ENCODE measurements at regions not wholly inside any gene's neighbourhood (a gene's known extent, or its start where the extent isn't known, plus 50 kb on each side); places are given as distances from the start of the nearest gene placed in this dataset.

DNA sequence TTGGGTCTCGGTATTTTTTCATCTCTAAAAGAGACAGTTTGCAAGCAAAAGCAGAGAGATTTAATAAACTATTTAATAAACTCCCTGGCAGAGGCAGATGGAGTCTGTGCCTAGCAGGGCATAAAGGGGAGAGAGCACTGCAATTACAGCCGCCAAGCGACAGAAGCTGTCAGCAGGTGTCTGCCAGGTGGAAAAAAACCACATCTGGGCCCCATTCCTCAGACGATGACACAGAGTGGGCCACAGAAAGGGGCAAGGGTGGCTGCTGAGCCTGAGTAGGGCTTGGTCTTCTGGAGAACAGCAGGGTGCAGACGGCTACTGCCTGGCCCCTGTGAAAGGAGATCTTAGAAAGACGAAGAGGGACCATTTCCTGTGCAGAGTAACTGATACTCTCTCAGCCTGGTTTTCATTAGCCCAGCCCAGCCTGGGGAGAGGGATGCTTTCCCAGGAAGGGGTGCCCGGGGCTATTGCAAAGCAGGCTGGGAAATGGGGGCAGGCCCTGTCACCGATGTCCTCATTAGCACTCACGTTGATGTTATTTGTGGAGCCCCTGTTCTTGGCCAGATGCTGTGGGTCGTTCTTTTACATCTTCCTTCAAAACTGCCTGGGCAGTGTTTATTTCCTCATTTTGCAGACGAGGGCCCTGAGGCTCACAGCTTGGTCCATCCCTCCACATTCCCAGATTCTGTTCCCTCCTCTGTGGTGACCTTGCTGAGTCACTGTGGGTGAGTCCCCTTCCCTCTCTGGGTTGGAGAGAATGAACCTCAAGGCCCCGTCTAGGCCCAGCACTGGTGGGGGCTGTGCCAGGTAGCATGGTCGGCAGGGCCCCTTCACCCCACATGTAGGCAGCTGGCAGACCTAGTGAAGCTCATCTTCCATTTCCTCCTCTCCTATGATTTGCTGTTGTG, 472.7 kb downstream of the PTPRU start:
- TF ChIP-seq POLR2A (IDR thresholded peaks at IDR 0.05) (no peak), EP300 (IDR thresholded peaks at IDR 0.05) (no peak)
- TF ChIP-seq, protein P1, sequence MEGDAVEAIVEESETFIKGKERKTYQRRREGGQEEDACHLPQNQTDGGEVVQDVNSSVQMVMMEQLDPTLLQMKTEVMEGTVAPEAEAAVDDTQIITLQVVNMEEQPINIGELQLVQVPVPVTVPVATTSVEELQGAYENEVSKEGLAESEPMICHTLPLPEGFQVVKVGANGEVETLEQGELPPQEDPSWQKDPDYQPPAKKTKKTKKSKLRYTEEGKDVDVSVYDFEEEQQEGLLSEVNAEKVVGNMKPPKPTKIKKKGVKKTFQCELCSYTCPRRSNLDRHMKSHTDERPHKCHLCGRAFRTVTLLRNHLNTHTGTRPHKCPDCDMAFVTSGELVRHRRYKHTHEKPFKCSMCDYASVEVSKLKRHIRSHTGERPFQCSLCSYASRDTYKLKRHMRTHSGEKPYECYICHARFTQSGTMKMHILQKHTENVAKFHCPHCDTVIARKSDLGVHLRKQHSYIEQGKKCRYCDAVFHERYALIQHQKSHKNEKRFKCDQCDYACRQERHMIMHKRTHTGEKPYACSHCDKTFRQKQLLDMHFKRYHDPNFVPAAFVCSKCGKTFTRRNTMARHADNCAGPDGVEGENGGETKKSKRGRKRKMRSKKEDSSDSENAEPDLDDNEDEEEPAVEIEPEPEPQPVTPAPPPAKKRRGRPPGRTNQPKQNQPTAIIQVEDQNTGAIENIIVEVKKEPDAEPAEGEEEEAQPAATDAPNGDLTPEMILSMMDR (IDR thresholded peaks at IDR 0.05) = no peak
- Histone ChIP-seq H3K36me3 (no peaks in the 10 kb centered on the region), H3K27ac (no peak overlapping the region), H3K4me1 (no peaks in the 10 kb centered on the region), H3K9me3 (no peaks in the 10 kb centered on the region), H3K4me3 (no peak overlapping the region), H3K27me3 (peaks cover 0 to 18% of the 10 kb centered on the region in 2 donors)
- WGBS, 2 donors = 28 to 30% methylated on average over 13 of the region's 13 CpGs
- DNase-seq (ENCODE audit: low spot score in 2 of 2) = no peak

DNA sequence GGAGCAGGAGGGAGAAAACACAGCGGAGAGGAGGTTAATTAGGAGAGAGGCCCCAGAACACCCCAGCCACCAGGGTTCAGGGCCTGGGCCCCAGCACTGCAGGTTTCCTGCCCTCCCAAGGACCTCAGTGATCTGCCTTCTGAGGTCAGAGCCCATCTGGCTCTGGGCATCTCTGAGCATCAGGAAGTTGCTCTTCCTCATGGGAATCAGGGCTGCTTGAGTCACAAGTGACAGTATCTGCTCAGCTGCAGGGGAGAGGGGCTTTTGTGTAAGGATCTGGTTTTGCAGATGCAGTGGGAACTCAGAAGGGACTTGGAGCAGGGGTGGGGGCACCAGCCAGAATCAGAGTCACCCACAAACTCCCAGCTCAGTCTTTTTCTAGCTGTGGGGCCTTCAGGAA, 472.1 kb downstream of the PTPRU start:
- Histone ChIP-seq H3K9me3 (no peaks in the 10 kb centered on the region), H3K27ac (no peak overlapping the region), H3K36me3 (no peaks in the 10 kb centered on the region), H3K27me3 (peaks cover 0 to 18% of the 10 kb centered on the region in 2 donors), H3K4me3 (no peak overlapping the region), H3K4me1 (no peaks in the 10 kb centered on the region)
- no peak for DNase-seq (ENCODE audit: low spot score in 2 of 2)
- 95 to 100% methylated on average over 1 of the region's 1 CpG for WGBS, 2 donors
- TF ChIP-seq EP300 (IDR thresholded peaks at IDR 0.05) (no peak), POLR2A (IDR thresholded peaks at IDR 0.05) (no peak)
- TF ChIP-seq, protein P1 (IDR thresholded peaks at IDR 0.05) = no peak

DNA sequence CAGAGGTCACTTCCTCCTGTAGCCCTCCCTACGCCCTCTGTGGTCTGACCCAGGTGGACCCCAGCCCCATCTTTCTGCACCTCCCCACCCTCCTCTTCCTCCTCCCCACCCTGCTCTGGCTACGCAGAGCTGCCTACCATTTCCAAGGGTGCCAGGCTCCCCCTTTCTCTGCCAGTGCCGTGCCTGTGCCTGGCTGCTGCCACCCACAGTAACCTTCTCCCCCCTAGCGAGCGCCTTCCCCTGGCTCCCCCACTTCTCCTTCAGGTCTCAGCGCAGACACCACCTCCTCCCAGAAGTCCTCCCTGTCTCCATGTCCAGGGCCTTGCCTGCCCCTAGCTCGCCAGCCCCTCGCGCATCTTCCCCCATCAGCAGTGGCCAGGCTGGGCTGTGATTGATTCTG, 471.5 kb downstream of the PTPRU start:
- TF ChIP-seq EP300 (IDR thresholded peaks at IDR 0.05) (no peak), POLR2A (IDR thresholded peaks at IDR 0.05) (no peak)
- TF ChIP-seq, protein P1 (IDR thresholded peaks at IDR 0.05) = no peak
- H3K4me3 ChIP-seq = no peak overlapping the region
- no peaks in the 10 kb centered on the region for H3K36me3 ChIP-seq
- no peaks in the 10 kb centered on the region for H3K9me3 ChIP-seq
- 85 to 88% methylated on average over 9 of the region's 9 CpGs for WGBS, 2 donors
- DNase-seq (ENCODE audit: low spot score in 2 of 2) = no peak
- H3K27me3 ChIP-seq = peaks cover 0 to 18% of the 10 kb centered on the region in 2 donors
- H3K27ac ChIP-seq = no peak overlapping the region
- H3K4me1 ChIP-seq = no peaks in the 10 kb centered on the region

- Histone ChIP-seq H3K27me3 (peaks cover 0 to 18% of the 10 kb centered on the region in 2 donors), H3K36me3 (no peaks in the 10 kb centered on the region), H3K27ac (no peak overlapping the region), H3K9me3 (no peaks in the 10 kb centered on the region), H3K4me3 (no peak overlapping the region), H3K4me1 (no peaks in the 10 kb centered on the region)
- no peak for TF ChIP-seq EP300 (IDR thresholded peaks at IDR 0.05)
- TF ChIP-seq, protein P1 (IDR thresholded peaks at IDR 0.05) = no peak
- no peak for TF ChIP-seq POLR2A (IDR thresholded peaks at IDR 0.05)
- 0 to 2% methylated on average over 5 to 13 of the region's 28 CpGs for WGBS, 2 donors
- no peak for DNase-seq (ENCODE audit: low spot score in 2 of 2)
Observed at GRCh38 chr1:29706936-29707335, 470.6 kb downstream of the PTPRU start.

DNA sequence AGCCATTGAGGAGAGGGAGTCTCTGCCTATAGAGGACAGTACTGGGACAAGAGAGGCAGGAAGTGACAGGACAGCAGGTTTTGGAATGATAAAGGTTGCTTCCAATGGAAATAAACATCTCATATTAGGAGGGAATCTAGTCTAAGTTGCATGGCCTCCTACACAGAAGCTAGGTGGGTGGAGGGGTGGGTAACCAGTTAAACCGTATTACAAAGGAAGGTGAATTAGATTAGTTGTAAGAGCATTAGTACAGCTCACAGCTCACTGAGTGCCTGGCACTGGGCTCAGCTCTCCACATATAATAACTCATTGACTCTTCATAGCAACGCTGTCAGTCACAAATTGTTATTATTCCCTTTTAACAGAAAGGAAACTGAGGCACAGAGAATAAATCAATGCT, 468.1 kb downstream of the PTPRU start:
- peaks cover 0 to 18% of the 10 kb centered on the region in 2 donors for H3K27me3 ChIP-seq
- WGBS, 2 donors = 57 to 62% methylated on average over 2 of the region's 2 CpGs
- no peaks in the 10 kb centered on the region for H3K4me1 ChIP-seq
- no peaks in the 10 kb centered on the region for H3K36me3 ChIP-seq
- no peaks in the 10 kb centered on the region for H3K9me3 ChIP-seq
- DNase-seq (ENCODE audit: low spot score in 2 of 2) = no peak
- H3K4me3 ChIP-seq = no peak overlapping the region
- no peak overlapping the region for H3K27ac ChIP-seq
- no peak for TF ChIP-seq EP300 (IDR thresholded peaks at IDR 0.05)
- TF ChIP-seq, protein P1 (IDR thresholded peaks at IDR 0.05) = no peak
- TF ChIP-seq POLR2A (IDR thresholded peaks at IDR 0.05) = no peak
